ENCODE measurements at regions not wholly inside any gene's neighbourhood (a gene's known extent, or its start where the extent isn't known, plus 50 kb on each side); places are given as distances from the start of the nearest gene placed in this dataset.

DNA sequence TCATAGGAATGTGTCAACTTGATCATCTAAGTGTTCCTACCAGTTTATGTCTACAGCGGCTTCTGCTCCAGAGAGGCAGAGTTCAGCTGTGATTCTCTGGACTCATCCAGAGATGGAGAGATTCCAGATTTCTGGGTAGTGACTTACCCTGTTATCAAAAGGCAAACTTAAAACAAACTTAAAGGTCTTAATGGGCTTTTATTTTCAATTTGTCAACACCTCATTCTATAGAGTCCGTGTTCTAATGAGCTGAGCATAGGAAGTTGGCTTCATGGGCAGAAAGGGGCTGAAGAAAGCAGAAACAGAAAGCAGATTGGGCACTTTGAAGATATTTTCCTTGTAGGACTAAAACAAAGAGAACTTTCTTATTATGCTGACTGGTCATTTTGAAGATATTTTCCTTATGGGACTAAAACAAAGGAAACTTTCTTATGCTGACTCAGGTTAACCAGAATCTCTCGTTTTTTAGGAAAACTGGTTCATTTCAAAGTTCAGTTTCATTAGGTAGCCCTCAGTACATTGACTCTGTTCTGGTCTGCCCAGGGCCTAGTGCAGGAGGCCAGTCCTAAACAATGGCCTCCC, 185.1 kb downstream of the CDH26 start:
- TF ChIP-seq RAD21 (IDR thresholded peaks at IDR 0.05; ENCODE audit: low read length) (no peak), POLR2AphosphoS5 (IDR thresholded peaks at IDR 0.05; ENCODE audit: low read depth, low read length) (no peak), MXI1 (IDR thresholded peaks at IDR 0.05; ENCODE audit: low read depth, low read length) (no peak), CTCF (IDR thresholded peaks at IDR 0.05) (no peak), JUND (IDR thresholded peaks at IDR 0.05) (no peak), RFX5 (IDR thresholded peaks at IDR 0.05; ENCODE audit: low read length) (no peak), NFIC (IDR thresholded peaks at IDR 0.05; ENCODE audit: borderline replicate concordance) (no peak), GABPA (IDR thresholded peaks at IDR 0.05; ENCODE audit: low read depth) (no peak), GATA2 (CRISPR knock-in tag; IDR thresholded peaks at IDR 0.05) (no peak), USF2 (IDR thresholded peaks at IDR 0.05; ENCODE audit: borderline replicate concordance, low read depth, low read length) (no peak), EZH2phosphoT487 (IDR thresholded peaks at IDR 0.05; ENCODE audit: borderline replicate concordance, low read depth) (no peak)

Data from SK-N-SH (cell line).